Astrocyte (in vitro differentiated cells and primary cell): ENCODE measurements at regions not wholly inside any gene's neighbourhood (a gene's known extent, or its start where the extent isn't known, plus 50 kb on each side); places are given as distances from the start of the nearest gene placed in this dataset.
"Not testable (repeated sequence)": the region's sequence is repeated elsewhere in the genome, so short reads cannot be mapped to it uniquely, and the experiment has no call there.

Experiments used
- DNase-seq: peaks from one replicate; pipeline ENCODE4 v3.0.0-alpha.2; 2010; ENCODE audit warnings: low read depth
- FAIRE-seq: peaks from 2 replicates; lab custom pipeline; 2011; peaks lifted over from hg19 to GRCh38; lab: Jason Lieb, UNC
- H2AFZ ChIP-seq: 2 replicates; pipeline ENCODE4 v1.6.0; 2012; ENCODE audit warnings: low read depth, low read length, inconsistent platforms
- H3K27ac ChIP-seq: 2 replicates; pipeline ENCODE4 v1.5.1; 2011; ENCODE audit warnings: low read depth, low read length, inconsistent platforms
- H3K27me3 ChIP-seq: 2 replicates; pipeline ENCODE4 v1.6.0; 2011; ENCODE audit warnings: low read length, inconsistent platforms; ENCODE audit not compliant: insufficient read depth
- H3K36me3 ChIP-seq: 2 replicates; pipeline ENCODE4 v1.5.1; 2011; ENCODE audit warnings: low read length, inconsistent platforms; ENCODE audit not compliant: insufficient read depth
- H3K4me1 ChIP-seq: 2 replicates; pipeline ENCODE4 v1.5.1; 2011; ENCODE audit warnings: low read length, inconsistent platforms; ENCODE audit not compliant: insufficient read depth
- H3K4me2 ChIP-seq: 2 replicates; pipeline ENCODE4 v1.6.0; 2012; ENCODE audit warnings: low read length, inconsistent platforms
- H3K4me3 ChIP-seq: 2 replicates; pipeline ENCODE4 v1.5.1; 2011; ENCODE audit warnings: low read depth, mild to moderate bottlenecking, low read length, inconsistent platforms; ENCODE audit not compliant: insufficient read depth
- H3K79me2 ChIP-seq: 2 replicates; pipeline ENCODE4 v1.6.0; 2012; ENCODE audit warnings: mild to moderate bottlenecking, low read length, inconsistent platforms; ENCODE audit not compliant: insufficient read depth
- H3K9ac ChIP-seq: 2 replicates; pipeline ENCODE4 v1.6.0; 2012; ENCODE audit warnings: mild to moderate bottlenecking, low read length, inconsistent platforms
- H3K9me3 ChIP-seq: 2 replicates; pipeline ENCODE4 v1.5.1; 2012; ENCODE audit warnings: low read depth, mild to moderate bottlenecking, low read length, inconsistent platforms; ENCODE audit not compliant: insufficient read depth
- H4K20me1 ChIP-seq: 2 replicates; pipeline ENCODE4 v1.6.0; 2012; ENCODE audit warnings: low read length, inconsistent platforms; ENCODE audit not compliant: insufficient read depth
- H3K27ac Mint-ChIP-seq: one replicate; pipeline ENCODE4 v1.8.0; 2021; ENCODE audit warnings: mild to moderate bottlenecking, mixed read lengths; ENCODE audit not compliant: unreplicated experiment
- H3K27me3 Mint-ChIP-seq: one replicate; pipeline ENCODE4 v1.8.0; 2021; ENCODE audit warnings: low read depth, mixed read lengths; ENCODE audit not compliant: unreplicated experiment
- H3K36me3 Mint-ChIP-seq: one replicate; pipeline ENCODE4 v1.8.0; 2021; ENCODE audit warnings: low read depth, mixed read lengths; ENCODE audit not compliant: unreplicated experiment
- H3K4me1 Mint-ChIP-seq: one replicate; pipeline ENCODE4 v1.8.0; 2021; ENCODE audit warnings: low read depth, mixed read lengths; ENCODE audit not compliant: unreplicated experiment
- H3K4me3 Mint-ChIP-seq: one replicate; pipeline ENCODE4 v1.8.0; 2021; ENCODE audit warnings: mild to moderate bottlenecking, moderate library complexity, mixed read lengths; ENCODE audit not compliant: unreplicated experiment
- H3K9me3 Mint-ChIP-seq: one replicate; pipeline ENCODE4 v1.8.0; 2021; ENCODE audit warnings: mild to moderate bottlenecking, mixed read lengths; ENCODE audit not compliant: unreplicated experiment
- EZH2 ChIP-seq: IDR thresholded peaks from 2 replicates; pipeline ENCODE4 v1.6.1; 2012; ENCODE audit warnings: mild to moderate bottlenecking, low read length, inconsistent platforms; ENCODE audit not compliant: insufficient read depth
- TF ChIP-seq, protein P1 (sequence below): IDR thresholded peaks from 2 replicates; pipeline ENCODE4 v1.5.1; 2011; ENCODE audit warnings: low read depth, mild to moderate bottlenecking, inconsistent platforms, low read length, moderate library complexity; ENCODE audit not compliant: insufficient read depth

DNA sequence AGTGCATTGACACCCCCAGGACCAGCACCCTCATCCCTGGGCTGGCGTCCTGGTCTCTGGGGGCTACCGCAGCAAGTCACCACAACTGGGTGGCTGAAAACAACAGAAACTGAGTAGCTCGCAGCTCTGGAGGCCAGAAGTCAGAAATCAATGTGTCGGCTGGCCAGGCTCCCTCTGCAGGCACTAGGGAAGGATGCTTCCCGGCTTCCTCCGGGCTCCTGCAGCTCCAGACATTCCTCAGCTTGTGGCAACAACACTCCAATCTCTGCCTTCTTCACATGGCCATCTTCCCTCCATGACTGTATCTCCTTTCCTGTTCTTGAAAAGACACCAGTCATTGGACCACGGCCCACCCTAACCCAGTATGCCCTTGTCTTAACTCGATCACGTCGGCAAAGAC lies 224.2 kb downstream of the NPHP4 start:
- no peaks in the 10 kb centered on the region for H3K27me3 ChIP-seq
- no peak overlapping the region for H3K27ac Mint-ChIP-seq
- H3K36me3 Mint-ChIP-seq = no peaks in the 10 kb centered on the region
- TF ChIP-seq, protein P1, sequence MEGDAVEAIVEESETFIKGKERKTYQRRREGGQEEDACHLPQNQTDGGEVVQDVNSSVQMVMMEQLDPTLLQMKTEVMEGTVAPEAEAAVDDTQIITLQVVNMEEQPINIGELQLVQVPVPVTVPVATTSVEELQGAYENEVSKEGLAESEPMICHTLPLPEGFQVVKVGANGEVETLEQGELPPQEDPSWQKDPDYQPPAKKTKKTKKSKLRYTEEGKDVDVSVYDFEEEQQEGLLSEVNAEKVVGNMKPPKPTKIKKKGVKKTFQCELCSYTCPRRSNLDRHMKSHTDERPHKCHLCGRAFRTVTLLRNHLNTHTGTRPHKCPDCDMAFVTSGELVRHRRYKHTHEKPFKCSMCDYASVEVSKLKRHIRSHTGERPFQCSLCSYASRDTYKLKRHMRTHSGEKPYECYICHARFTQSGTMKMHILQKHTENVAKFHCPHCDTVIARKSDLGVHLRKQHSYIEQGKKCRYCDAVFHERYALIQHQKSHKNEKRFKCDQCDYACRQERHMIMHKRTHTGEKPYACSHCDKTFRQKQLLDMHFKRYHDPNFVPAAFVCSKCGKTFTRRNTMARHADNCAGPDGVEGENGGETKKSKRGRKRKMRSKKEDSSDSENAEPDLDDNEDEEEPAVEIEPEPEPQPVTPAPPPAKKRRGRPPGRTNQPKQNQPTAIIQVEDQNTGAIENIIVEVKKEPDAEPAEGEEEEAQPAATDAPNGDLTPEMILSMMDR = no peak
- no peak for TF ChIP-seq EZH2
- no peaks in the 10 kb centered on the region for H3K9me3 Mint-ChIP-seq
- H3K4me2 ChIP-seq = no peak overlapping the region
- no peak overlapping the region for H2AFZ ChIP-seq
- H3K4me1 ChIP-seq = no peaks in the 10 kb centered on the region
- no peaks in the 10 kb centered on the region for H3K36me3 ChIP-seq
- peaks cover 28% of the 10 kb centered on the region for H3K27me3 Mint-ChIP-seq
- H3K9ac ChIP-seq = no peak overlapping the region
- H3K4me1 Mint-ChIP-seq = peaks cover 6% of the 10 kb centered on the region
- H3K79me2 ChIP-seq = no peaks in the 10 kb centered on the region
- no peaks in the 10 kb centered on the region for H3K9me3 ChIP-seq
- H4K20me1 ChIP-seq = no peaks in the 10 kb centered on the region
- FAIRE-seq (no peak), DNase-seq (no peak)
- H3K4me3 ChIP-seq = no peak overlapping the region
- no peak overlapping the region for H3K27ac ChIP-seq
- no peak overlapping the region for H3K4me3 Mint-ChIP-seq

DNA sequence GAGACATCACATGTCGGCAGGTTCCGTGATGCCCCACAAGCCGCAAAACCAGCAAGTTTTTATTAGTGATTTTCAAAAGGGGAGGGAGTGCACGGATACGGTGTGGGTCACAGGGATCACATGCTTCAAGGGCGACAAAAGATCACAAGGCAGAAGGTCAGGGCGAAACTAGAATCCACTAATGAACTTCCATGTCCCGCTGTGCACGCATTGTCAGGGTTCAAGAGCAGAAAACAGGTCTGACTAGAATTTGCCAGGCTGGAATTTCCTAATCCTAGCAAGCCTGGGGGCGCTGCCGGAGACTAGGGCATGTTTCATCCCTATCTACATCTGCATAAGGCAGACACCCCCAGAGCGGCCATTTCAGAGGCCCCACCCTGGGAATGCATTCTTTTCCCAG lies 225.2 kb downstream of the NPHP4 start:
- H3K4me3 ChIP-seq, H3K9me3 ChIP-seq, H3K36me3 ChIP-seq, H3K9me3 Mint-ChIP-seq, DNase-seq, FAIRE-seq, H4K20me1 ChIP-seq, H3K27ac Mint-ChIP-seq, H3K4me3 Mint-ChIP-seq, H3K79me2 ChIP-seq, H3K9ac ChIP-seq, H3K4me2 ChIP-seq, H3K36me3 Mint-ChIP-seq, H3K4me1 ChIP-seq, H2AFZ ChIP-seq, H3K27ac ChIP-seq, H3K27me3 ChIP-seq, H3K4me1 Mint-ChIP-seq: not testable (repeated sequence)
- peaks cover 29% of the 10 kb centered on the region for H3K27me3 Mint-ChIP-seq

DNA sequence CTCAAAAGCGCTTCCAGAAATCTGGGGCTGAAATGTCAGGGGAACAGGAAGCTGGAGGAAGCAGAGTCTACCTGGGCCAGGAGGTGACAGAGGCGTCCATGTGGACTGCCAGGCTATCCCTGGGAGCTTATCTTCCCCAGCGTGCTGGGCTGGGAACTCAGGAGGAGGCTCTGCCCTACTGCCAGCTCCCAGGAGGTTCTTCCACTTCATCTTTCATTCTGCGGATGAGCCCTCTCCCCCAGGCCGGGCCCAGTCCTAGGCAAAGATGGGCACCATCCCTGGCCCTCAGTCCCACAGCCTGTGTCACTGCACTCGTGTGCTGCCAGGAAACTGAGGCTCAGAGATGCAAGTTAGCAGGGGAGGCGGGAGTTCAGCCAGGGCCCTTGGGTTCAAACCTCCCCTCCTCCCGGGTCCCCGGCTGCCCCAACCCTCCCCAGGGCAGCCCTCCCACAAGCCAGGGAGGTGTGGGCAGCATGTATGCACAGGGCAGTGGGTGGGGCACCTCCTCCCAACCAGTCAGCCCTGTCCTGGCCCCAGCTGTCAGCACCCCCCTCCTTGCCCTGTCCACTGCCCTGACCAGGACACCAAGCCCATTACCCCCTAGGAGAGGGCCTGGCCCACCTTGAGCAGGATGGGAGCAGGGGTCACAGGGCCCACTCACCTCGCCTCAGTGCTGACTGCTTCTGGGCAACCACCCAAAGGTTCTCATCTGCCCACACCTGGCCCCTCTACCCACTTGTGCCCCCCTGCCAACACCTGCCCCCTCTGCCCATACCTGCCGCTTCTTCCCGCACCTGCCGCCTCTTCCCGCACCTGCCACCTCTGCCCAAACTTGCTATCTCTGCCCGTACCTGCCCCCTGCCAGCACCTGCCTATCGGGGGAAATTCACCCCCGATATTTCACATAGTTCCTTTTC lies 226.0 kb downstream of the NPHP4 start:
- DNase-seq (no peak), FAIRE-seq (no peak)
- no peaks in the 10 kb centered on the region for H3K9me3 Mint-ChIP-seq
- Histone ChIP-seq H3K27ac (no peak overlapping the region), H3K27me3 (no peaks in the 10 kb centered on the region), H4K20me1 (no peaks in the 10 kb centered on the region), H3K36me3 (no peaks in the 10 kb centered on the region), H2AFZ (no peak overlapping the region), H3K9ac (no peak overlapping the region), H3K9me3 (no peaks in the 10 kb centered on the region), H3K4me1 (no peaks in the 10 kb centered on the region), H3K4me2 (no peak overlapping the region), H3K79me2 (no peaks in the 10 kb centered on the region), H3K4me3 (no peak overlapping the region)
- TF ChIP-seq EZH2 = no peak
- TF ChIP-seq, protein P1 = no peak
- H3K27ac Mint-ChIP-seq = no peak overlapping the region
- H3K4me3 Mint-ChIP-seq = no peak overlapping the region
- peaks cover 6% of the 10 kb centered on the region for H3K4me1 Mint-ChIP-seq
- peaks cover 29% of the 10 kb centered on the region for H3K27me3 Mint-ChIP-seq
- no peaks in the 10 kb centered on the region for H3K36me3 Mint-ChIP-seq
